GM23338 (cell line): ENCODE measurements at regions not wholly inside any gene's neighbourhood (a gene's known extent, or its start where the extent isn't known, plus 50 kb on each side); places are given as distances from the start of the nearest gene placed in this dataset.

ENCODE experiments used
- ATAC-seq: fragments of 200-7000 bp; cut with Tn5 transposase; 3 replicates; pipeline ENCODE4 v1.9.1; 2020
- DNase-seq: peaks from one replicate; pipeline ENCODE4 v3.0.0-alpha.2; 2015; ENCODE audit warnings: low spot score
- H2AFZ ChIP-seq: fragments of 200-600 bp; sonication (generic); 2 replicates; pipeline ENCODE4 v1.8.0; 2016; ENCODE audit warnings: antibody characterized with exemption, mild to moderate bottlenecking, moderate library complexity
- H3F3A ChIP-seq: fragments of 200-600 bp; sonication (generic); replicated peaks from 2 replicates; pipeline ENCODE4 v1.8.0; 2017; ENCODE audit warnings: antibody characterized with exemption, mixed run types, low read depth
- H3K27ac ChIP-seq: fragments of 200-600 bp; sonication (generic); 2 replicates; pipeline ENCODE4 v1.6.1; 2016; ENCODE audit warnings: low read depth
- H3K27me3 ChIP-seq: fragments of 200-600 bp; sonication (generic); 2 replicates; pipeline ENCODE4 v1.8.0; 2016; ENCODE audit warnings: mild to moderate bottlenecking, mixed run types, moderate library complexity; ENCODE audit not compliant: insufficient read depth
- H3K36me3 ChIP-seq: fragments of 200-600 bp; sonication (generic); 2 replicates; pipeline ENCODE4 v1.8.0; 2016; ENCODE audit warnings: mild to moderate bottlenecking; ENCODE audit not compliant: insufficient read depth
- H3K4me1 ChIP-seq: fragments of 200-600 bp; sonication (generic); 2 replicates; pipeline ENCODE4 v1.8.0; 2016; ENCODE audit warnings: mild to moderate bottlenecking, moderate library complexity; ENCODE audit not compliant: insufficient read depth
- H3K4me2 ChIP-seq: fragments of 200-600 bp; sonication (generic); 2 replicates; pipeline ENCODE4 v1.7.1; 2017; ENCODE audit warnings: mixed run types
- H3K4me3 ChIP-seq: fragments of 200-600 bp; sonication (generic); 2 replicates; pipeline ENCODE4 v1.6.1; 2016; ENCODE audit warnings: mixed run types
- H3K79me2 ChIP-seq: fragments of 200-600 bp; sonication (generic); replicated peaks from 2 replicates; pipeline ENCODE4 v1.8.0; 2017; ENCODE audit warnings: mild to moderate bottlenecking; ENCODE audit not compliant: insufficient read depth
- H3K9me2 ChIP-seq: fragments of 200-600 bp; sonication (generic); 2 replicates; pipeline ENCODE4 v1.8.0; 2017; ENCODE audit not compliant: insufficient read depth
- H4K20me1 ChIP-seq: fragments of 200-600 bp; sonication (generic); replicated peaks from 2 replicates; pipeline ENCODE4 v1.8.0; 2017; ENCODE audit warnings: mild to moderate bottlenecking; ENCODE audit not compliant: insufficient read depth
- H3K27ac Mint-ChIP-seq: 2 replicates; pipeline ENCODE4 v1.8.0; 2020; ENCODE audit warnings: inconsistent platforms, mild to moderate bottlenecking, moderate library complexity, mixed read lengths
- H3K27me3 Mint-ChIP-seq: 3 replicates; pipeline ENCODE4 v1.8.0; 2022; ENCODE audit warnings: low read depth, mild to moderate bottlenecking, moderate library complexity, mixed read lengths, inconsistent platforms; ENCODE audit not compliant: insufficient read depth, poor library complexity
- H3K36me3 Mint-ChIP-seq: 3 replicates; pipeline ENCODE4 v1.8.0; 2021; ENCODE audit warnings: low read depth, mild to moderate bottlenecking, inconsistent platforms, moderate library complexity, mixed read lengths
- H3K4me1 Mint-ChIP-seq: 3 replicates; pipeline ENCODE4 v1.8.0; 2020; ENCODE audit warnings: mild to moderate bottlenecking, inconsistent platforms, mixed read lengths
- H3K4me3 Mint-ChIP-seq: 3 replicates; pipeline ENCODE4 v1.8.0; 2021; ENCODE audit warnings: moderate library complexity, mild to moderate bottlenecking, inconsistent platforms, mixed read lengths
- H3K9me3 Mint-ChIP-seq: 3 replicates; pipeline ENCODE4 v1.8.0; 2020; ENCODE audit warnings: moderate library complexity, mild to moderate bottlenecking, inconsistent platforms, mixed read lengths
- CREB1 ChIP-seq: fragments of 250-450 bp; sonication (Bioruptor Pico); IDR thresholded peaks from 2 replicates; pipeline ENCODE4 v1.5.0; 2020; ENCODE audit warnings: low read depth, mild to moderate bottlenecking, moderate library complexity
- ETS1 ChIP-seq: IDR thresholded peaks from 2 replicates; pipeline ENCODE4 v1.6.1; 2016; ENCODE audit warnings: antibody characterized with exemption
- EZH2 ChIP-seq: fragments of 200-600 bp; sonication (generic); IDR thresholded peaks from one replicate; pipeline ENCODE4 v1.8.0; 2017; ENCODE audit warnings: antibody characterized with exemption, mild to moderate bottlenecking, low read depth; ENCODE audit not compliant: unreplicated experiment
- EZH2phosphoT487 ChIP-seq: fragments of 200-600 bp; sonication (generic); IDR thresholded peaks from one replicate; pipeline ENCODE4 v1.8.1; 2018; ENCODE audit warnings: antibody characterized with exemption; ENCODE audit not compliant: unreplicated experiment
- JUNB ChIP-seq: IDR thresholded peaks from one replicate; pipeline ENCODE4 v1.6.1; 2016; ENCODE audit warnings: antibody characterized with exemption; ENCODE audit not compliant: unreplicated experiment
- POLR2AphosphoS5 ChIP-seq: IDR thresholded peaks from 2 replicates; pipeline ENCODE4 v1.6.1; 2016; ENCODE audit warnings: antibody characterized with exemption, low read depth
- STAT1 ChIP-seq: IDR thresholded peaks from one replicate; pipeline ENCODE4 v1.6.1; 2016; ENCODE audit warnings: antibody characterized with exemption; ENCODE audit not compliant: unreplicated experiment
- ZNF114 ChIP-seq: fragments of 250-450 bp; sonication (Bioruptor Pico); IDR thresholded peaks from 2 replicates; pipeline ENCODE4 v1.5.0; 2020; ENCODE audit warnings: mild to moderate bottlenecking, moderate library complexity
- ZNF331 ChIP-seq: fragments of 250-450 bp; sonication (Bioruptor Pico); IDR thresholded peaks from 2 replicates; pipeline ENCODE4 v1.5.0; 2020; ENCODE audit warnings: low read depth, mild to moderate bottlenecking, moderate library complexity
- TF ChIP-seq, protein P1 (sequence below): fragments of 250-450 bp; sonication (Bioruptor Pico); IDR thresholded peaks from 2 replicates; pipeline ENCODE4 v1.5.0; 2020; ENCODE audit warnings: mild to moderate bottlenecking, moderate library complexity
- TF ChIP-seq, protein P2 (sequence below): IDR thresholded peaks from one replicate; pipeline ENCODE4 v1.6.1; 2018; ENCODE audit warnings: antibody characterized with exemption; ENCODE audit not compliant: unreplicated experiment
- TF ChIP-seq, protein P3 (sequence below), 2 experiments: fragments of 200-600 bp in 1 of 2; sonication (generic) in 1 of 2; conservative IDR thresholded peaks; 2 replicates each; pipeline versions ENCODE4 v1.5.1 to v1.6.1; 2016 to 2017; ENCODE audit warnings: antibody characterized with exemption in 2 of 2, low read depth in 2 of 2, mild to moderate bottlenecking in 2 of 2, moderate library complexity in 1 of 2

- TF ChIP-seq, protein P1, sequence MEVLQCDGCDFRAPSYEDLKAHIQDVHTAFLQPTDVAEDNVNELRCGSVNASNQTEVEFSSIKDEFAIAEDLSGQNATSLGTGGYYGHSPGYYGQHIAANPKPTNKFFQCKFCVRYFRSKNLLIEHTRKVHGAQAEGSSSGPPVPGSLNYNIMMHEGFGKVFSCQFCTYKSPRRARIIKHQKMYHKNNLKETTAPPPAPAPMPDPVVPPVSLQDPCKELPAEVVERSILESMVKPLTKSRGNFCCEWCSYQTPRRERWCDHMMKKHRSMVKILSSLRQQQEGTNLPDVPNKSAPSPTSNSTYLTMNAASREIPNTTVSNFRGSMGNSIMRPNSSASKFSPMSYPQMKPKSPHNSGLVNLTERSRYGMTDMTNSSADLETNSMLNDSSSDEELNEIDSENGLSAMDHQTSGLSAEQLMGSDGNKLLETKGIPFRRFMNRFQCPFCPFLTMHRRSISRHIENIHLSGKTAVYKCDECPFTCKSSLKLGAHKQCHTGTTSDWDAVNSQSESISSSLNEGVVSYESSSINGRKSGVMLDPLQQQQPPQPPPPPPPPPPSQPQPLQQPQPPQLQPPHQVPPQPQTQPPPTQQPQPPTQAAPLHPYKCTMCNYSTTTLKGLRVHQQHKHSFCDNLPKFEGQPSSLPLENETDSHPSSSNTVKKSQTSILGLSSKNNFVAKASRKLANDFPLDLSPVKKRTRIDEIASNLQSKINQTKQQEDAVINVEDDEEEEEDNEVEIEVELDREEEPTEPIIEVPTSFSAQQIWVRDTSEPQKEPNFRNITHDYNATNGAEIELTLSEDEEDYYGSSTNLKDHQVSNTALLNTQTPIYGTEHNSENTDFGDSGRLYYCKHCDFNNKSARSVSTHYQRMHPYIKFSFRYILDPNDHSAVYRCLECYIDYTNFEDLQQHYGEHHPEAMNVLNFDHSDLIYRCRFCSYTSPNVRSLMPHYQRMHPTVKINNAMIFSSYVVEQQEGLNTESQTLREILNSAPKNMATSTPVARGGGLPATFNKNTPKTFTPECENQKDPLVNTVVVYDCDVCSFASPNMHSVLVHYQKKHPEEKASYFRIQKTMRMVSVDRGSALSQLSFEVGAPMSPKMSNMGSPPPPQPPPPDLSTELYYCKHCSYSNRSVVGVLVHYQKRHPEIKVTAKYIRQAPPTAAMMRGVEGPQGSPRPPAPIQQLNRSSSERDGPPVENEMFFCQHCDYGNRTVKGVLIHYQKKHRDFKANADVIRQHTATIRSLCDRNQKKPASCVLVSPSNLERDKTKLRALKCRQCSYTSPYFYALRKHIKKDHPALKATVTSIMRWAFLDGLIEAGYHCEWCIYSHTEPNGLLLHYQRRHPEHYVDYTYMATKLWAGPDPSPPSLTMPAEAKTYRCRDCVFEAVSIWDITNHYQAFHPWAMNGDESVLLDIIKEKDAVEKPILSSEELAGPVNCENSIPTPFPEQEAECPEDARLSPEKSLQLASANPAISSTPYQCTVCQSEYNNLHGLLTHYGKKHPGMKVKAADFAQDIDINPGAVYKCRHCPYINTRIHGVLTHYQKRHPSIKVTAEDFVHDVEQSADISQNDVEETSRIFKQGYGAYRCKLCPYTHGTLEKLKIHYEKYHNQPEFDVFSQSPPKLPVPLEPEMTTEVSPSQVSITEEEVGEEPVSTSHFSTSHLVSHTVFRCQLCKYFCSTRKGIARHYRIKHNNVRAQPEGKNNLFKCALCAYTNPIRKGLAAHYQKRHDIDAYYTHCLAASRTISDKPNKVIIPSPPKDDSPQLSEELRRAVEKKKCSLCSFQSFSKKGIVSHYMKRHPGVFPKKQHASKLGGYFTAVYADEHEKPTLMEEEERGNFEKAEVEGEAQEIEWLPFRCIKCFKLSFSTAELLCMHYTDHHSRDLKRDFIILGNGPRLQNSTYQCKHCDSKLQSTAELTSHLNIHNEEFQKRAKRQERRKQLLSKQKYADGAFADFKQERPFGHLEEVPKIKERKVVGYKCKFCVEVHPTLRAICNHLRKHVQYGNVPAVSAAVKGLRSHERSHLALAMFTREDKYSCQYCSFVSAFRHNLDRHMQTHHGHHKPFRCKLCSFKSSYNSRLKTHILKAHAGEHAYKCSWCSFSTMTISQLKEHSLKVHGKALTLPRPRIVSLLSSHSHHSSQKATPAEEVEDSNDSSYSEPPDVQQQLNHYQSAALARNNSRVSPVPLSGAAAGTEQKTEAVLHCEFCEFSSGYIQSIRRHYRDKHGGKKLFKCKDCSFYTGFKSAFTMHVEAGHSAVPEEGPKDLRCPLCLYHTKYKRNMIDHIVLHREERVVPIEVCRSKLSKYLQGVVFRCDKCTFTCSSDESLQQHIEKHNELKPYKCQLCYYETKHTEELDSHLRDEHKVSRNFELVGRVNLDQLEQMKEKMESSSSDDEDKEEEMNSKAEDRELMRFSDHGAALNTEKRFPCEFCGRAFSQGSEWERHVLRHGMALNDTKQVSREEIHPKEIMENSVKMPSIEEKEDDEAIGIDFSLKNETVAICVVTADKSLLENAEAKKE, result no peak
- no peak for TF ChIP-seq ZNF331 (CRISPR knock-in tag)
- TF ChIP-seq JUNB, result no peak
- no peak for TF ChIP-seq EZH2phosphoT487
Measured at GRCh38 chr19:28605501-28606268, 607.3 kb downstream of the UQCRFS1 start (continued).

DNA sequence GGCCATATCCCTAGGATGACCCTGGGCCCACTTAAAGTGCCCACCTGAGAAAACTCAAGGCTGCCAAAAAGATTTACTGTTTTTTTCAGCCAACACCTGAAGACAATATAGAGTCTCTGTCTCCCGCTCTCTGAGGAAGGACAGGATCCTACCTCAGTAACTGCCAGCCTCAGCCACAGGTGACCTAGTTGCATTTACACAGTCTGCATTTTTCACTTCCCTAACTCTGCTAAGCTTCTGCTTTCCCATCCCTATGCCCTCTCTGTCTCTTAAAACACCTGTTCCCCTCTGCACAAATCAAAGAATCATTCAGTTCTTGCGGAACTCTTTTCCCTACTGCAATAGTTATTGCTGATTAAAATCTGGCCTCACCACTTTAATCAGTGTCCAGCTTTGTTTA lies 609.5 kb downstream of the UQCRFS1 start:
- no peak for ATAC-seq
- no peak overlapping the region for H3K4me3 ChIP-seq
- TF ChIP-seq POLR2AphosphoS5 (no peak), ETS1 (no peak), ZNF114 (no peak), EZH2 (no peak), CREB1 (CRISPR knock-in tag) (no peak), STAT1 (no peak), JUNB (no peak)
- TF ChIP-seq, protein P2, sequence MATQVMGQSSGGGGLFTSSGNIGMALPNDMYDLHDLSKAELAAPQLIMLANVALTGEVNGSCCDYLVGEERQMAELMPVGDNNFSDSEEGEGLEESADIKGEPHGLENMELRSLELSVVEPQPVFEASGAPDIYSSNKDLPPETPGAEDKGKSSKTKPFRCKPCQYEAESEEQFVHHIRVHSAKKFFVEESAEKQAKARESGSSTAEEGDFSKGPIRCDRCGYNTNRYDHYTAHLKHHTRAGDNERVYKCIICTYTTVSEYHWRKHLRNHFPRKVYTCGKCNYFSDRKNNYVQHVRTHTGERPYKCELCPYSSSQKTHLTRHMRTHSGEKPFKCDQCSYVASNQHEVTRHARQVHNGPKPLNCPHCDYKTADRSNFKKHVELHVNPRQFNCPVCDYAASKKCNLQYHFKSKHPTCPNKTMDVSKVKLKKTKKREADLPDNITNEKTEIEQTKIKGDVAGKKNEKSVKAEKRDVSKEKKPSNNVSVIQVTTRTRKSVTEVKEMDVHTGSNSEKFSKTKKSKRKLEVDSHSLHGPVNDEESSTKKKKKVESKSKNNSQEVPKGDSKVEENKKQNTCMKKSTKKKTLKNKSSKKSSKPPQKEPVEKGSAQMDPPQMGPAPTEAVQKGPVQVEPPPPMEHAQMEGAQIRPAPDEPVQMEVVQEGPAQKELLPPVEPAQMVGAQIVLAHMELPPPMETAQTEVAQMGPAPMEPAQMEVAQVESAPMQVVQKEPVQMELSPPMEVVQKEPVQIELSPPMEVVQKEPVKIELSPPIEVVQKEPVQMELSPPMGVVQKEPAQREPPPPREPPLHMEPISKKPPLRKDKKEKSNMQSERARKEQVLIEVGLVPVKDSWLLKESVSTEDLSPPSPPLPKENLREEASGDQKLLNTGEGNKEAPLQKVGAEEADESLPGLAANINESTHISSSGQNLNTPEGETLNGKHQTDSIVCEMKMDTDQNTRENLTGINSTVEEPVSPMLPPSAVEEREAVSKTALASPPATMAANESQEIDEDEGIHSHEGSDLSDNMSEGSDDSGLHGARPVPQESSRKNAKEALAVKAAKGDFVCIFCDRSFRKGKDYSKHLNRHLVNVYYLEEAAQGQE, result no peak
- TF ChIP-seq, protein P3, sequence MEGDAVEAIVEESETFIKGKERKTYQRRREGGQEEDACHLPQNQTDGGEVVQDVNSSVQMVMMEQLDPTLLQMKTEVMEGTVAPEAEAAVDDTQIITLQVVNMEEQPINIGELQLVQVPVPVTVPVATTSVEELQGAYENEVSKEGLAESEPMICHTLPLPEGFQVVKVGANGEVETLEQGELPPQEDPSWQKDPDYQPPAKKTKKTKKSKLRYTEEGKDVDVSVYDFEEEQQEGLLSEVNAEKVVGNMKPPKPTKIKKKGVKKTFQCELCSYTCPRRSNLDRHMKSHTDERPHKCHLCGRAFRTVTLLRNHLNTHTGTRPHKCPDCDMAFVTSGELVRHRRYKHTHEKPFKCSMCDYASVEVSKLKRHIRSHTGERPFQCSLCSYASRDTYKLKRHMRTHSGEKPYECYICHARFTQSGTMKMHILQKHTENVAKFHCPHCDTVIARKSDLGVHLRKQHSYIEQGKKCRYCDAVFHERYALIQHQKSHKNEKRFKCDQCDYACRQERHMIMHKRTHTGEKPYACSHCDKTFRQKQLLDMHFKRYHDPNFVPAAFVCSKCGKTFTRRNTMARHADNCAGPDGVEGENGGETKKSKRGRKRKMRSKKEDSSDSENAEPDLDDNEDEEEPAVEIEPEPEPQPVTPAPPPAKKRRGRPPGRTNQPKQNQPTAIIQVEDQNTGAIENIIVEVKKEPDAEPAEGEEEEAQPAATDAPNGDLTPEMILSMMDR (conservative IDR thresholded peaks at IDR 0.05; ENCODE audit: low read depth in 2 of 2), result no peak

More for the DNA sequence above, 609.5 kb downstream of the UQCRFS1 start:
- no peak for DNase-seq
- H3K27ac Mint-ChIP-seq, result no peak overlapping the region
- H3K27ac ChIP-seq, result no peak overlapping the region
- no peaks in the 10 kb centered on the region for H4K20me1 ChIP-seq
- H3K36me3 ChIP-seq, result peaks cover 7% of the 10 kb centered on the region; the same call in 1 of the 2 replicates
- no peaks in the 10 kb centered on the region for H3K4me1 ChIP-seq
- H3K9me3 Mint-ChIP-seq, result peaks cover 32% of the 10 kb centered on the region
- H3K4me2 ChIP-seq, result no peak overlapping the region
- no peaks in the 10 kb centered on the region for H3K79me2 ChIP-seq
- H3K27me3 ChIP-seq, result no peaks in the 10 kb centered on the region
- H3F3A ChIP-seq, result no peaks in the 10 kb centered on the region
- peaks cover 9% of the 10 kb centered on the region for H3K4me1 Mint-ChIP-seq
- H2AFZ ChIP-seq, result no peak overlapping the region
- no peak overlapping the region for H3K4me3 Mint-ChIP-seq
- H3K36me3 Mint-ChIP-seq, result peaks cover 36% of the 10 kb centered on the region
- no peaks in the 10 kb centered on the region; the same call in 1 of the 2 replicates for H3K9me2 ChIP-seq
- H3K27me3 Mint-ChIP-seq, result peaks cover 2% of the 10 kb centered on the region
